HG03025 (cell line): ENCODE measurements at regions not wholly inside any gene's neighbourhood (a gene's known extent, or its start where the extent isn't known, plus 50 kb on each side); places are given as distances from the start of the nearest gene placed in this dataset.
"Not testable (repeated sequence)": the region's sequence is repeated elsewhere in the genome, so short reads cannot be mapped to it uniquely, and the experiment has no call there.

Experiments used
- ATAC-seq: cut with Tn5 transposase; IDR thresholded peaks from one replicate; pipeline ENCODE4 v1.9.1; 2021; ENCODE audit warnings: mild to moderate bottlenecking, moderate library complexity; ENCODE audit not compliant: unreplicated experiment, low FRiP score

- no peak for ATAC-seq
Observed at GRCh38 chr6:25112322-25112773, 166.8 kb upstream of the CARMIL1 start.

- no peak for ATAC-seq
Observed at GRCh38 chr6:25113436-25113835, 165.7 kb upstream of the CARMIL1 start.

GRCh38 chr6:25118038-25118437 is 161.1 kb upstream of the CARMIL1 start:
- no peak for ATAC-seq

- no peak for ATAC-seq
Observed at GRCh38 chr6:25121186-25121585, 158.0 kb upstream of the CARMIL1 start.

- no peak for ATAC-seq
Observed at GRCh38 chr6:25122001-25122400, 157.2 kb upstream of the CARMIL1 start.

GRCh38 chr6:25122622-25123237 is 156.4 kb upstream of the CARMIL1 start:
- no peak for ATAC-seq

GRCh38 chr6:25124216-25124715 is 154.9 kb upstream of the CARMIL1 start:
- no peak for ATAC-seq

- no peak for ATAC-seq
Observed at GRCh38 chr6:25125736-25126135, 153.4 kb upstream of the CARMIL1 start.

GRCh38 chr6:25127076-25127837 is 151.9 kb upstream of the CARMIL1 start:
- no peak for ATAC-seq

- no peak for ATAC-seq
Observed at GRCh38 chr6:25130518-25130917, 148.7 kb upstream of the CARMIL1 start.

GRCh38 chr6:25132934-25133333 is 146.2 kb upstream of the CARMIL1 start:
- ATAC-seq = no peak

GRCh38 chr6:25133568-25133967 is 145.6 kb upstream of the CARMIL1 start:
- ATAC-seq = no peak

- ATAC-seq = no peak
Observed at GRCh38 chr6:25136854-25137253, 142.3 kb upstream of the CARMIL1 start.

- no peak for ATAC-seq
Observed at GRCh38 chr6:25137480-25137879, 141.7 kb upstream of the CARMIL1 start.

GRCh38 chr6:25137916-25138232 is 141.3 kb upstream of the CARMIL1 start:
- ATAC-seq = no peak

- peak; percentile 82 for ATAC-seq
Observed at GRCh38 chr6:25138233-25138933, 140.8 kb upstream of the CARMIL1 start.

- peak; percentile 8 for ATAC-seq
Observed at GRCh38 chr6:25138934-25139415, 140.2 kb upstream of the CARMIL1 start.

GRCh38 chr6:25139608-25140007 is 139.6 kb upstream of the CARMIL1 start:
- ATAC-seq = not testable (repeated sequence)

- ATAC-seq = no peak
Observed at GRCh38 chr6:25142506-25142905, 136.7 kb upstream of the CARMIL1 start.

- no peak for ATAC-seq
Observed at GRCh38 chr6:25144919-25145318, 134.3 kb upstream of the CARMIL1 start.

GRCh38 chr6:25147223-25147622 is 132.0 kb upstream of the CARMIL1 start:
- ATAC-seq = peak; percentile 97
